ENCODE measurements at regions not wholly inside any gene's neighbourhood (a gene's known extent, or its start where the extent isn't known, plus 50 kb on each side); places are given as distances from the start of the nearest gene placed in this dataset.

DNA sequence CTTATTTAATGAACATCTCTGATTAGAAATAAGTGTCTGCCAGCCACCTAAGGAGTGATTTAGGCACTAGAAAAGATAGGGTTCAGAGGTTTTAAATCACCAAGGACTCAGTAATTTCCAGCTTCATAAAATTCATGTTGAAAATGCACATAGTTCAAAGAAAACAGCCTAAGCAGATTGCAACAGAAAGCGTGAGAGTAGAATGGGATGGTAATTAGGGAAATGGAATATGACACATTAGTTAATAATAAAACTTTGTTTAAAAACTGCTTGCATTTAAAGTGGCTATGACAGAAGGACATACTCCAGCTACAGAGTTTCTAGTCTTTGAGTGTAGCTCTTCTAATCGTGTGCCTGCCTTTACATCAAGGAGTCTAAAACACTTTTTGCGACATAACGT lies 490.8 kb downstream of the TLE4 start:
- H2BK20ac ChIP-seq (ENCODE audit: low read depth, low read length, poor library complexity, severe bottlenecking): no peak overlapping the region
- H2AFZ ChIP-seq (ENCODE audit: low read length): no peak overlapping the region
- H3T11ph ChIP-seq (ENCODE audit: low read length): no peak overlapping the region
- no peak overlapping the region for H4K91ac ChIP-seq (ENCODE audit: insufficient read length, low read depth, low read length)
- no peak overlapping the region for H4K8ac ChIP-seq (replicated peaks; ENCODE audit: insufficient read length, low read depth, low read length)
- H3K23me2 ChIP-seq (ENCODE audit: insufficient read length, low read depth, low read length, poor library complexity, severe bottlenecking): no peaks in the 10 kb centered on the region
- WGBS (ENCODE audit: extremely low coverage, insufficient read length, low lambda C conversion rate): no CpG with 5 or more reads among the region's 4 CpGs
- no peak overlapping the region for H3K27ac ChIP-seq (ENCODE audit: insufficient read length, low read depth, low read length)
- H3K79me1 ChIP-seq (ENCODE audit: insufficient read depth, low read depth, low read length, poor library complexity, severe bottlenecking): no peaks in the 10 kb centered on the region
- no peak overlapping the region for H2BK12ac ChIP-seq (ENCODE audit: insufficient read length, low read depth, low read length)
- no peak overlapping the region for H3K4ac ChIP-seq (ENCODE audit: low read depth, low read length)
- no peaks in the 10 kb centered on the region for H3K27me3 ChIP-seq (ENCODE audit: insufficient read depth, low read length)
- H3K9me3 ChIP-seq (ENCODE audit: control insufficient read depth, low read depth, low read length): no peaks in the 10 kb centered on the region
- no peak overlapping the region for H3K27ac Mint-ChIP-seq
- no peak overlapping the region for H3K23ac ChIP-seq (ENCODE audit: insufficient read length, low read depth, low read length)
- no peak overlapping the region for H2BK5ac ChIP-seq (ENCODE audit: insufficient read length, low read length)
- H3K56ac ChIP-seq (ENCODE audit: insufficient read length, low read depth, low read length): no peak overlapping the region
- no peak overlapping the region for H3K4me2 ChIP-seq (ENCODE audit: insufficient read depth, insufficient read length, low read length)
- H3K27me3 Mint-ChIP-seq (ENCODE audit: low read depth): no peaks in the 10 kb centered on the region
- H3K36me3 Mint-ChIP-seq (ENCODE audit: insufficient read depth in 1 of 3, low read depth in 3 of 3): peaks cover 0 to 8% (median 2%) of the 10 kb centered on the region in 3 experiments; a peak in 3 of 7 replicates
- peaks cover 6 to 8% of the 10 kb centered on the region in 2 experiments for H3K9me3 Mint-ChIP-seq
- no peaks in the 10 kb centered on the region for H3K79me2 ChIP-seq (ENCODE audit: insufficient read depth, low read length)
- no peak overlapping the region for H2BK15ac ChIP-seq (ENCODE audit: low read depth, low read length)
- H2BK120ac ChIP-seq (ENCODE audit: low read depth, low read length, poor library complexity, severe bottlenecking): no peak overlapping the region
- TF ChIP-seq, protein P1, sequence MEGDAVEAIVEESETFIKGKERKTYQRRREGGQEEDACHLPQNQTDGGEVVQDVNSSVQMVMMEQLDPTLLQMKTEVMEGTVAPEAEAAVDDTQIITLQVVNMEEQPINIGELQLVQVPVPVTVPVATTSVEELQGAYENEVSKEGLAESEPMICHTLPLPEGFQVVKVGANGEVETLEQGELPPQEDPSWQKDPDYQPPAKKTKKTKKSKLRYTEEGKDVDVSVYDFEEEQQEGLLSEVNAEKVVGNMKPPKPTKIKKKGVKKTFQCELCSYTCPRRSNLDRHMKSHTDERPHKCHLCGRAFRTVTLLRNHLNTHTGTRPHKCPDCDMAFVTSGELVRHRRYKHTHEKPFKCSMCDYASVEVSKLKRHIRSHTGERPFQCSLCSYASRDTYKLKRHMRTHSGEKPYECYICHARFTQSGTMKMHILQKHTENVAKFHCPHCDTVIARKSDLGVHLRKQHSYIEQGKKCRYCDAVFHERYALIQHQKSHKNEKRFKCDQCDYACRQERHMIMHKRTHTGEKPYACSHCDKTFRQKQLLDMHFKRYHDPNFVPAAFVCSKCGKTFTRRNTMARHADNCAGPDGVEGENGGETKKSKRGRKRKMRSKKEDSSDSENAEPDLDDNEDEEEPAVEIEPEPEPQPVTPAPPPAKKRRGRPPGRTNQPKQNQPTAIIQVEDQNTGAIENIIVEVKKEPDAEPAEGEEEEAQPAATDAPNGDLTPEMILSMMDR (conservative IDR thresholded peaks at IDR 0.05): no peak
- H3K4me1 ChIP-seq (ENCODE audit: insufficient read depth, low read length): no peaks in the 10 kb centered on the region
- DNase-seq: no peak
- H3K18ac ChIP-seq (ENCODE audit: insufficient read length, low read depth, low read length): no peak overlapping the region
- no peak overlapping the region for H4K5ac ChIP-seq (ENCODE audit: insufficient read length, low read depth, low read length)
- H2AK5ac ChIP-seq (ENCODE audit: insufficient read length, low read length): no peak overlapping the region
- H3K9ac ChIP-seq (ENCODE audit: extremely low read depth, insufficient read length, low read length): no peak overlapping the region
- no peaks in the 10 kb centered on the region for H4K20me1 ChIP-seq (ENCODE audit: control insufficient read depth, insufficient read depth, insufficient read length)
- no peak overlapping the region for H3K14ac ChIP-seq (ENCODE audit: insufficient read depth, low read length)
- peaks cover 28 to 32% of the 10 kb centered on the region in 2 experiments for H3K4me1 Mint-ChIP-seq
- no peak overlapping the region for H3K4me3 Mint-ChIP-seq

Measured in H9 (cell line).